ENCODE measurements at regions not wholly inside any gene's neighbourhood (a gene's known extent, or its start where the extent isn't known, plus 50 kb on each side); places are given as distances from the start of the nearest gene placed in this dataset.

DNA sequence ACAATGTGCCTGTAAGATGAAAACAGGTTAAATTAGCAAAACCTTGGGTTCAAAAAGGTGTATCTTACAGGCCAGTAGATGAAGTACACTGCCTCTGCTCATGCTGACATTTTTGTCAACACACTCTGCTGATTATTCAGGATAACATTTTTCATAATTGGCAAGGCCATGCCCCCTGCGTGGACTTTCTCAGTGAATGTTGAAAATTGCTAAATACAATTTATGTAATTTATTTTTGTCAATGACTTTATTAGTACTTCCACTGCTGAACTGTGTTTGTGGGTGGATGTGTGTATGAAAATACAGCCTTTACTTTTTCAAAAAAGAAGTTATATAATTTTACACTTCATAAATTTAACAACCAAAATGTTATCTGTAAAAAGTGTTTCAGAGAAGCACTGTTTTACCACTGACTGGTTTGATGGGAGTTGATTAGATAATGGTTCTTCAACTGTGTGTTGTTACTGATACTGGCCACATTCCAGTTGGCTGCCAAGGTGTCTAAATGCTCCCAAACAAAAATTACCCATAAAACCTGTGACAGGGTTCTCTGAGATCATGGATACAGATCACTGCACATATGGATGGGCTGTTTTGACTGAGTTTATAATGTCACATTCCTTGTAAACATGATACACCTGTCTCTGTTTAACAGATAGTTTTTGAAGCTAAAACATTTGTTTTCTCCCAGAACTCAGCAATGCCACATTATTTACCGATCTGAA lies 151.9 kb upstream of the SLC7A11 start:
- H3K4me1 ChIP-seq = no peaks in the 10 kb centered on the region
- intact Hi-C loops (cut with DNase I; ENCODE audit: low total_unique reads) = no loop called here
- no peak for DNase-seq
- H3K27ac ChIP-seq = no peak overlapping the region
- TF ChIP-seq POLR2AphosphoS5 (IDR thresholded peaks at IDR 0.05) (no peak), POLR2A (IDR thresholded peaks at IDR 0.05) (no peak)
- TF ChIP-seq, protein P1, sequence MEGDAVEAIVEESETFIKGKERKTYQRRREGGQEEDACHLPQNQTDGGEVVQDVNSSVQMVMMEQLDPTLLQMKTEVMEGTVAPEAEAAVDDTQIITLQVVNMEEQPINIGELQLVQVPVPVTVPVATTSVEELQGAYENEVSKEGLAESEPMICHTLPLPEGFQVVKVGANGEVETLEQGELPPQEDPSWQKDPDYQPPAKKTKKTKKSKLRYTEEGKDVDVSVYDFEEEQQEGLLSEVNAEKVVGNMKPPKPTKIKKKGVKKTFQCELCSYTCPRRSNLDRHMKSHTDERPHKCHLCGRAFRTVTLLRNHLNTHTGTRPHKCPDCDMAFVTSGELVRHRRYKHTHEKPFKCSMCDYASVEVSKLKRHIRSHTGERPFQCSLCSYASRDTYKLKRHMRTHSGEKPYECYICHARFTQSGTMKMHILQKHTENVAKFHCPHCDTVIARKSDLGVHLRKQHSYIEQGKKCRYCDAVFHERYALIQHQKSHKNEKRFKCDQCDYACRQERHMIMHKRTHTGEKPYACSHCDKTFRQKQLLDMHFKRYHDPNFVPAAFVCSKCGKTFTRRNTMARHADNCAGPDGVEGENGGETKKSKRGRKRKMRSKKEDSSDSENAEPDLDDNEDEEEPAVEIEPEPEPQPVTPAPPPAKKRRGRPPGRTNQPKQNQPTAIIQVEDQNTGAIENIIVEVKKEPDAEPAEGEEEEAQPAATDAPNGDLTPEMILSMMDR (IDR thresholded peaks at IDR 0.05 in 8 of 11, conservative IDR thresholded peaks at IDR 0.05 in 3 of 11) = no peak
- H3K4me3 ChIP-seq = no peak overlapping the region
- H3K27me3 ChIP-seq (replicated peaks in 1 of 7) = no peaks in the 10 kb centered on the region
- H3K9me3 ChIP-seq = no peaks in the 10 kb centered on the region
- WGBS, 5 donors = 64 to 80% (median 73%) methylated on average over 2 of the region's 2 CpGs
- H3K36me3 ChIP-seq = no peaks in the 10 kb centered on the region

DNA sequence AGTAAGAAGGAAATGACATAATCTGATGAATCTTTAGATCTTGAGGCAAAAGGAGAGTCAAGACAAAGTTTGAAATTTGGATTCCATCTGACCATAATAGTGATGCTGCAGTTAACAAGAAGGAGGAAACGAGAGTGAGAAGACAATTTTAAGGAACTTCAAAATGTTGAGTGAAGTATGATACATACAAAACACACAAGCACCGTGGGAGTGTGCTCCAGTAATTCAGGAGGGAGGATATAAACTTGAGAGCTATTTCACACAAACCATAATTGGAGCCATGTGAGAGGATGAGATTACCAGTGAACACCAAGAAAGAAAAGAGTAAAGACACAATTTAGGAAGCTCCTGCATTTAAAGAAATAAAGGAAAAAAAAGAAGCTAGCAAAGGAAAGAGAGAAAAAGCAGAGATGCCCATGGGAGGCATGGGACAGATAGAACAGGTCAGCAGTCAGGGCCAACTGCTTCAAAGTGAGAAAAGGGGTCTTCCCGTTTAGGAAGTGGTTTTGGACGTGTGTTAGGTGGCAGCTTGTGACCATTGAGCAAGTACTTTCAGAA lies 150.7 kb upstream of the SLC7A11 start:
- DNase-seq = no peak
- TF ChIP-seq, protein P1 (IDR thresholded peaks at IDR 0.05 in 8 of 11, conservative IDR thresholded peaks at IDR 0.05 in 3 of 11) = no peak
- TF ChIP-seq POLR2AphosphoS5 (IDR thresholded peaks at IDR 0.05) (no peak), POLR2A (IDR thresholded peaks at IDR 0.05) (no peak)
- 31 to 65% (median 51%) methylated on average over 4 of the region's 4 CpGs for WGBS, 5 donors
- no peaks in the 10 kb centered on the region for H3K9me3 ChIP-seq
- no peaks in the 10 kb centered on the region for H3K36me3 ChIP-seq
- H3K4me1 ChIP-seq = no peaks in the 10 kb centered on the region
- H3K4me3 ChIP-seq = no peak overlapping the region
- no peaks in the 10 kb centered on the region for H3K27me3 ChIP-seq (replicated peaks in 1 of 7)
- intact Hi-C loops (cut with DNase I; ENCODE audit: low total_unique reads) = no loop called here
- H3K27ac ChIP-seq = no peak overlapping the region

DNA sequence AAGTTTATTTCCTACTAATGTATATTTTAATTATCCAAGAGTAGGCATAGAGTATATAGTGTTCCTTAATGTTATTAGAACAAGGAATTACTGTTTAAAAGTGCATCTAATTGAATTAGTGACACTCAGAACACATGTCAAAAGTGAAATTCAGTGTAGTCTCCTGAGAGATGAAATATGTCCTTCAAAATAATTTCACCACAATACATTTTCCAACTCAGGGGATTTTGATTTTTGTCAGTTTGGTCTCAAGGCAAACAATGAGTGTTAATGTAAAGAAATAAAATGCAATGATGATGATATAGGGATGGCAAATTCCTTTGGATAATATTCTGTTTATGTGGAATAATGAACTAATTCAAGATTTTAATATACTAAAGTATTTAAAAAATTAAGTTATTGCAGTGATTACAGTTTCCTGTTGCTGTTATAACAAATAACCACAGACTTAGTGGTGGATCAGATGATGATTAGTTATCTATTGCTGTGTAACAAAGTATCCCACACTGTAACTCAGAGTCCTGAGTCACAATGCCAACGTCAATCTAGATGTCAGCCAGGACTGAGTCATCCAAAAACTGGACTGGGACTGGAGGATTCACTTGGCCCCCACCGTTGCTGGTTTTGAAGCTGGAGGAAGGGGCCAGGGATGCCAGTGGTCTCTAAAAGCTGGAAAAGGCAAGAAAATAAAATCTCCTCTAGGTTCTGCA lies 148.0 kb upstream of the SLC7A11 start:
- Histone ChIP-seq H3K9me3 (no peaks in the 10 kb centered on the region), H3K36me3 (no peaks in the 10 kb centered on the region), H3K27ac (no peak overlapping the region), H3K4me1 (no peaks in the 10 kb centered on the region), H3K27me3 (replicated peaks in 1 of 7) (no peaks in the 10 kb centered on the region), H3K4me3 (no peak overlapping the region)
- intact Hi-C loops (cut with DNase I; ENCODE audit: low total_unique reads) = no loop called here
- 44 to 76% (median 62%) methylated on average over 2 of the region's 2 CpGs for WGBS, 5 donors
- TF ChIP-seq POLR2AphosphoS5 (IDR thresholded peaks at IDR 0.05) (no peak), POLR2A (IDR thresholded peaks at IDR 0.05) (no peak)
- TF ChIP-seq, protein P1 (IDR thresholded peaks at IDR 0.05 in 8 of 11, conservative IDR thresholded peaks at IDR 0.05 in 3 of 11) = no peak
- no peak for DNase-seq

DNA sequence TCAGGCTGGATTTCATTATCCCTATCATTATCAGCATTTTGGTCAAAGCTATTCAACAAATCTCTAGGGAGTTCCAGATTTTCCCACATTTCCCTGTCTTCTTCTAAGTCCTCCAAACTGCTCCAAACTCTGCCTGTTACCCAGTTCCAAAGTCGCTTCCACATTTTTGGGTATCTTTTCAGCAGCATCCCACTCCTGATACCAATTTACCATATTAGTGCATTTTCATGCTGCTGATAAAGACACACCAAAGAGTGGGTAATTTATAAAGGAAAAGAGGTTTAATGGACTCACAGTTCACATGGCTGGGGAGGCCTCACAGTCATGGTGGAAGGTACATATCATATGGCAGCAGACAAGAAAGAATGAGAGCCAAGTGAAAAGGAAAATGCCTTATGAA lies 132.8 kb upstream of the SLC7A11 start:
- TF ChIP-seq, protein P1 (IDR thresholded peaks at IDR 0.05 in 8 of 11, conservative IDR thresholded peaks at IDR 0.05 in 3 of 11) = no peak
- TF ChIP-seq POLR2AphosphoS5 (IDR thresholded peaks at IDR 0.05) = no peak
- no peak for TF ChIP-seq POLR2A (IDR thresholded peaks at IDR 0.05)
- Histone ChIP-seq H3K4me1 (no peaks in the 10 kb centered on the region), H3K27me3 (replicated peaks in 1 of 7) (no peaks in the 10 kb centered on the region), H3K9me3 (peaks cover 0 to 42% (median 24%) of the 10 kb centered on the region in 8 donors), H3K27ac (no peak overlapping the region), H3K4me3 (no peak overlapping the region), H3K36me3 (no peaks in the 10 kb centered on the region)
- 0 to 93% (median 88%) methylated on average over 1 of the region's 1 CpG for WGBS, 5 donors
- intact Hi-C loops (cut with DNase I; ENCODE audit: low total_unique reads) = no loop called here
- no peak for DNase-seq
